Endothelial cell of umbilical vein (primary cell): ENCODE measurements at regions not wholly inside any gene's neighbourhood (a gene's known extent, or its start where the extent isn't known, plus 50 kb on each side); places are given as distances from the start of the nearest gene placed in this dataset.

Experiments
- BruUV-seq: library from RNA; stranded (reverse); fragments of 400-500 nt; replicated peaks from 2 replicates; lab custom pipeline; 2021; lab: Mats Ljungman, UMichigan
- CTCF ChIA-PET: fragments of 300-600, 350-600 bp; sonication (Branson Sonifier 250); formaldehyde crosslinking; loops from one replicate; lab custom pipeline; 2021; ENCODE audit warnings: antibody characterized with exemption, inconsistent platforms; lab: Charles Lee
- POLR2A ChIA-PET: fragments of 300-600, 350-600 bp; sonication (Branson Sonifier 250); formaldehyde crosslinking; loops from one replicate; lab custom pipeline; 2021; ENCODE audit warnings: antibody characterized with exemption, inconsistent platforms; lab: Charles Lee
- DNase-seq: peaks from one replicate; pipeline ENCODE4 v3.0.0-alpha.2; 2011; ENCODE audit warnings: low read depth, low spot score
- FAIRE-seq: peaks from 2 replicates; lab custom pipeline; 2011; peaks lifted over from hg19 to GRCh38; lab: Jason Lieb, UNC
- H2AFZ ChIP-seq: 2 replicates; pipeline ENCODE4 v1.6.0; 2012; ENCODE audit warnings: low read depth, low read length, control low read depth, inconsistent platforms
- H3K27ac ChIP-seq: 2 replicates; pipeline ENCODE4 v1.5.1; 2011; ENCODE audit warnings: low read depth, mild to moderate bottlenecking, control low read depth, low read length, moderate library complexity; ENCODE audit not compliant: insufficient read depth
- H3K27me3 ChIP-seq, 2 experiments: 2 replicates each; pipeline versions ENCODE4 v1.6.0 to v1.6.1; 2011; ENCODE audit warnings: low read length in 2 of 2, mixed read lengths in 1 of 2; ENCODE audit not compliant: control insufficient read depth in 2 of 2, insufficient read depth in 2 of 2
- H3K36me3 ChIP-seq, 2 experiments: 2 replicates in 1 of 2; 3 replicates in 1 of 2; pipeline ENCODE4 v1.5.1; 2011; ENCODE audit warnings: low read length in 2 of 2, mild to moderate bottlenecking in 1 of 2, moderate library complexity in 1 of 2; ENCODE audit not compliant: control insufficient read depth in 2 of 2, insufficient read depth in 2 of 2; ENCODE audit errors: extremely low read depth in 1 of 2
- H3K4me1 ChIP-seq: 3 replicates; pipeline ENCODE4 v1.5.1; 2011; ENCODE audit warnings: mild to moderate bottlenecking, low read length; ENCODE audit not compliant: control insufficient read depth, insufficient read depth; ENCODE audit errors: extremely low read depth
- H3K4me2 ChIP-seq: 2 replicates; pipeline ENCODE4 v1.6.1; 2011; ENCODE audit warnings: low read length, control low read depth, mixed read lengths; ENCODE audit not compliant: insufficient read depth
- H3K4me3 ChIP-seq, 3 experiments: fragments of 200-600 bp in 1 of 3; sonication (generic), shearing (Covaris generic) in 1 of 3; replicated peaks in 1 of 3; 2 replicates each; pipeline ENCODE4 v1.5.1; 2011 to 2016; ENCODE audit warnings: control low read depth in 3 of 3, low read length in 3 of 3, mild to moderate bottlenecking in 2 of 3, inconsistent platforms in 1 of 3, low read depth in 1 of 3, moderate library complexity in 1 of 3; ENCODE audit not compliant: insufficient read depth in 1 of 3
- H3K79me2 ChIP-seq: 2 replicates; pipeline ENCODE4 v1.6.0; 2012; ENCODE audit warnings: low read length, inconsistent platforms; ENCODE audit not compliant: control insufficient read depth, insufficient read depth
- H3K9ac ChIP-seq: replicated peaks from 2 replicates; pipeline ENCODE3; 2011; ENCODE audit warnings: low read length, control low read depth; ENCODE audit not compliant: insufficient read depth; ENCODE audit errors: extremely low read depth
- H3K9me1 ChIP-seq: replicated peaks from 3 replicates; pipeline ENCODE4 v1.6.0; 2011; ENCODE audit warnings: mild to moderate bottlenecking, low read length; ENCODE audit not compliant: control insufficient read depth, insufficient read depth; ENCODE audit errors: extremely low read depth
- H3K9me3 ChIP-seq: replicated peaks from 2 replicates; pipeline ENCODE4 v1.5.1; 2012; ENCODE audit warnings: low read length, inconsistent platforms; ENCODE audit not compliant: control insufficient read depth, insufficient read depth
- H4K20me1 ChIP-seq: replicated peaks from 2 replicates; pipeline ENCODE3; 2011; ENCODE audit warnings: mild to moderate bottlenecking, low read length; ENCODE audit not compliant: control insufficient read depth, insufficient read depth; ENCODE audit errors: extremely low read depth
- CTCF ChIP-seq, 2 donors: IDR thresholded peaks; 1 replicate in 1 of 2; 2 replicates in 1 of 2; pipeline ENCODE4 v1.5.1; 2011; ENCODE audit warnings: low read length in 2 of 2, mild to moderate bottlenecking in 2 of 2, moderate library complexity in 2 of 2, control low read depth in 1 of 2, inconsistent platforms in 1 of 2, low read depth in 1 of 2; ENCODE audit not compliant: insufficient read depth in 1 of 2; ENCODE audit errors: extremely low read depth in 1 of 2
- EZH2 ChIP-seq: IDR thresholded peaks from 2 replicates; pipeline ENCODE4 v1.6.1; 2012; ENCODE audit warnings: borderline replicate concordance, low read depth, mild to moderate bottlenecking, moderate library complexity, low read length, inconsistent platforms; ENCODE audit not compliant: severe bottlenecking
- FOS ChIP-seq: IDR thresholded peaks from 2 replicates; pipeline ENCODE4 v1.6.1; 2011; ENCODE audit warnings: mild to moderate bottlenecking, low read length, moderate library complexity, borderline replicate concordance; ENCODE audit not compliant: insufficient read depth
- GATA2 ChIP-seq: IDR thresholded peaks from 2 replicates; pipeline ENCODE4 v1.7.0; 2011; ENCODE audit warnings: low read depth, mild to moderate bottlenecking, moderate library complexity, mixed read lengths, low read length; ENCODE audit not compliant: insufficient read length, insufficient read depth
- JUN ChIP-seq: IDR thresholded peaks from 2 replicates; pipeline ENCODE4 v1.6.1; 2011; ENCODE audit warnings: borderline replicate concordance, low read depth; ENCODE audit not compliant: insufficient read length, insufficient read depth
- MAX ChIP-seq: IDR thresholded peaks from 2 replicates; pipeline ENCODE4 v1.6.1; 2011; ENCODE audit not compliant: insufficient read depth, insufficient read length
- MYC ChIP-seq: IDR thresholded peaks from one replicate; pipeline ENCODE4 v1.6.1; 2011; ENCODE audit warnings: mild to moderate bottlenecking, low read depth, low read length
- POLR2A ChIP-seq: IDR thresholded peaks from 2 replicates; pipeline ENCODE4 v1.6.1; 2012; ENCODE audit warnings: low read depth, mild to moderate bottlenecking, control low read depth, low read length
- POLR2AphosphoS5 ChIP-seq: IDR thresholded peaks from 2 replicates; pipeline ENCODE4 v1.6.1; 2012; ENCODE audit warnings: low read depth, mild to moderate bottlenecking, control low read depth, low read length, moderate library complexity; ENCODE audit not compliant: insufficient read depth
- dilution Hi-C: fragments of 300-500 bp; cut with MboI; formaldehyde crosslinking; loops from one replicate; pipeline ENCODE4 v1.15.0; 2019; ENCODE audit warnings: low sequenced_read_pairs; ENCODE audit not compliant: extremely low pct_ligation_motif_present
- intact Hi-C: fragments of 100-400 bp; cut with micrococcal nuclease; formaldehyde crosslinking; loops from one replicate; pipeline ENCODE4 v1.10.0; 2022

GRCh38 chr13:32923725-32924124, 92.5 kb upstream of the KL start:
- Histone ChIP-seq H2AFZ (no peak overlapping the region), H3K79me2 (no peaks in the 10 kb centered on the region), H3K36me3 (no peaks in the 10 kb centered on the region), H4K20me1 (no peaks in the 10 kb centered on the region), H3K9ac (no peak overlapping the region), H3K4me2 (no peak overlapping the region), H3K9me1 (no peaks in the 10 kb centered on the region), H3K27me3 (peaks cover 0 to under 1% of the 10 kb centered on the region in 2 experiments), H3K4me3 (no peak overlapping the region), H3K27ac (no peak overlapping the region), H3K9me3 (no peaks in the 10 kb centered on the region), H3K4me1 (no peaks in the 10 kb centered on the region)
- FAIRE-seq (no peak), DNase-seq (no peak)
- dilution Hi-C loops (no loop called here), intact Hi-C loops (no loop called here)
- POLR2A ChIA-PET = no interaction called here
- TF ChIP-seq MYC (no peak), POLR2A (no peak), CTCF (IDR thresholded peaks at IDR 0.05; ENCODE audit: extremely low read depth in 1 of 2, insufficient read depth in 1 of 2, low read depth in 1 of 2, low read length in 2 of 2) (no peak), POLR2AphosphoS5 (no peak), EZH2 (no peak), GATA2 (no peak), FOS (no peak), JUN (no peak), MAX (no peak)
- CTCF ChIA-PET = interaction anchor here (2.2 to 2.7 kb wide), 2 partner anchors 9 to 10 kb away, joined by 6 read pairs; no protein-coding TSS in a partner anchor
- no TSS peak for BruUV-seq
